ENCODE measurements at regions not wholly inside any gene's neighbourhood (a gene's known extent, or its start where the extent isn't known, plus 50 kb on each side); places are given as distances from the start of the nearest gene placed in this dataset.

GRCh38 chr6:132959639-132960326, 145.4 kb downstream of the RPS12 start:
- WGBS (ENCODE audit: insufficient coverage) = 51% methylated on average over 3 of the region's 4 CpGs
- H3K36me3 ChIP-seq (ENCODE audit: control insufficient read depth, insufficient read depth, low read length) = no peaks in the 10 kb centered on the region
- no peak overlapping the region for H3K4me3 ChIP-seq (ENCODE audit: low read depth, low read length)
- H3K4me1 ChIP-seq (ENCODE audit: control insufficient read depth, insufficient read depth, low read length) = no peaks in the 10 kb centered on the region
- DNase-seq (ENCODE audit: low read depth in 4 of 6, low spot score in 6 of 6) = no peak
- H3K27ac ChIP-seq (ENCODE audit: low read depth, low read length) = no peak overlapping the region
- H3K9me3 ChIP-seq (ENCODE audit: control insufficient read depth, insufficient read depth, low read length) = no peaks in the 10 kb centered on the region
- H3K27me3 ChIP-seq (ENCODE audit: control insufficient read depth, insufficient read depth, low read length) = no peaks in the 10 kb centered on the region

DNA sequence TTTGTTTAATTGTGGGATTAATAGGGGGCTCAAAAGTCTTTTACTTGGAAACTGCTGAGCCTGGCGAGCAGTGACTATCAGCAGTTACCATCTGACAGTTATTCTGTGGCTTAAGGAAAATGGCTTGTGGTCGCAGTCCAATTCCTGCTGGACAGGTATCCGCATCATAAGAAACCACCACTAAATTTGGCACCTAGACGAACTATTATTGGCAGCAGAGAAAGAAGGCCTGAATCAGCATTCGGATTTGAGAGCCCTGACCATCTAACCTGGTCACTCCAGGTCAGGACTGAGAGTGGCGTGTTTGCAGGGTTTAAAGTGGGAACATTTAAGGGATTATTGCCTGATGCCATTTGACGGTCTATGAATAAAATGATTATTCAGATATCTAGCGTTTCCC, 146.4 kb downstream of the RPS12 start:
- H3K27me3 ChIP-seq (ENCODE audit: control insufficient read depth, insufficient read depth, low read length) = no peaks in the 10 kb centered on the region
- H3K36me3 ChIP-seq (ENCODE audit: control insufficient read depth, insufficient read depth, low read length) = no peaks in the 10 kb centered on the region
- 80% methylated on average over 2 of the region's 8 CpGs for WGBS (ENCODE audit: insufficient coverage)
- no peak overlapping the region for H3K27ac ChIP-seq (ENCODE audit: low read depth, low read length)
- H3K9me3 ChIP-seq (ENCODE audit: control insufficient read depth, insufficient read depth, low read length) = no peaks in the 10 kb centered on the region
- DNase-seq (ENCODE audit: low read depth in 4 of 6, low spot score in 6 of 6) = no peak
- no peak overlapping the region for H3K4me3 ChIP-seq (ENCODE audit: low read depth, low read length)
- no peaks in the 10 kb centered on the region for H3K4me1 ChIP-seq (ENCODE audit: control insufficient read depth, insufficient read depth, low read length)

DNA sequence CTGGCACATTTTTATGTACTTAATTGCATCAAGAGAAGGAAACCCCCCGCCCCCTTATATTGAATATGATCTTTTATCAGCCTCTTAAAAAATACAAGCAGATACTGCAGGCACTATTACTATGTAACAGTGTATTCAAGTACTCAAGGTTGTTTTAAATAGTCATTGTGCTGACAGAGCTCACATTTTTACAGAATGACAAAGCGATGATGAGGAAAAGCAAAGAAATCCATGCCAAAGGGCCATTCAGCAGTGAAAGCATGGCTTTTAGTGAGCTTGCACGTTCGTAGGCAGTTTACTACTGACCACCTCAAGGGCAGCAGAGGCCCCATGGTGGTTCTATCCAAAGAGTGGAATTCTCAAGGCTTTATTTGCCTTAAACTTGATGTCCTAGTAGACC, 146.8 kb downstream of the RPS12 start:
- WGBS (ENCODE audit: insufficient coverage) = 76% methylated on average over 3 of the region's 4 CpGs
- DNase-seq (ENCODE audit: low read depth in 4 of 6, low spot score in 6 of 6) = no peak

DNA sequence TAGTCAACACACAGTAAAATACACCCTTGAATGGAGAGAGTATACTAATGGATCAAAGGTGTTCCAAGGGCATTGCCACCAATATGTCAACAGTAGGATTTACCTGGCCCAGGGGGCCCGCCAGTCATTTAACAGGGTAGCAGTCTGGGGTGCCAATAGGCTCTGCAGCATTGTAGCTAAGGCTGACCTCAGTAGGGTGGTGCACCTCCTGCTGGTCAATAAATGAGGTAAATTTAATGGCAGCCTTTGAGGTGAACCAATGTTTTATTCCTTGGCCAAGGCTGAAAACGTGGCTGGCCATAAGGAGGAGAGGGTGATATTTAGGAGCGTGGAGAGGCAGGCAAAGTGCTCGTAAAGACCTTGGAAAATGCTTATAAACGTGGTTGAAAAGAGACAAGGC, 147.2 kb downstream of the RPS12 start:
- 82% methylated on average over 2 of the region's 5 CpGs for WGBS (ENCODE audit: insufficient coverage)
- Histone ChIP-seq H3K36me3 (ENCODE audit: control insufficient read depth, insufficient read depth, low read length) (no peaks in the 10 kb centered on the region), H3K27me3 (ENCODE audit: control insufficient read depth, insufficient read depth, low read length) (no peaks in the 10 kb centered on the region), H3K27ac (ENCODE audit: low read depth, low read length) (no peak overlapping the region), H3K4me3 (ENCODE audit: low read depth, low read length) (no peak overlapping the region), H3K4me1 (ENCODE audit: control insufficient read depth, insufficient read depth, low read length) (no peaks in the 10 kb centered on the region), H3K9me3 (ENCODE audit: control insufficient read depth, insufficient read depth, low read length) (no peaks in the 10 kb centered on the region)
- no peak for DNase-seq (ENCODE audit: low read depth in 4 of 6, low spot score in 6 of 6)

More for the DNA sequence above, 146.8 kb downstream of the RPS12 start:
- Histone ChIP-seq H3K27me3 (ENCODE audit: control insufficient read depth, insufficient read depth, low read length) (no peaks in the 10 kb centered on the region), H3K4me3 (ENCODE audit: low read depth, low read length) (no peak overlapping the region), H3K36me3 (ENCODE audit: control insufficient read depth, insufficient read depth, low read length) (no peaks in the 10 kb centered on the region), H3K4me1 (ENCODE audit: control insufficient read depth, insufficient read depth, low read length) (no peaks in the 10 kb centered on the region), H3K9me3 (ENCODE audit: control insufficient read depth, insufficient read depth, low read length) (no peaks in the 10 kb centered on the region), H3K27ac (ENCODE audit: low read depth, low read length) (no peak overlapping the region)

DNA sequence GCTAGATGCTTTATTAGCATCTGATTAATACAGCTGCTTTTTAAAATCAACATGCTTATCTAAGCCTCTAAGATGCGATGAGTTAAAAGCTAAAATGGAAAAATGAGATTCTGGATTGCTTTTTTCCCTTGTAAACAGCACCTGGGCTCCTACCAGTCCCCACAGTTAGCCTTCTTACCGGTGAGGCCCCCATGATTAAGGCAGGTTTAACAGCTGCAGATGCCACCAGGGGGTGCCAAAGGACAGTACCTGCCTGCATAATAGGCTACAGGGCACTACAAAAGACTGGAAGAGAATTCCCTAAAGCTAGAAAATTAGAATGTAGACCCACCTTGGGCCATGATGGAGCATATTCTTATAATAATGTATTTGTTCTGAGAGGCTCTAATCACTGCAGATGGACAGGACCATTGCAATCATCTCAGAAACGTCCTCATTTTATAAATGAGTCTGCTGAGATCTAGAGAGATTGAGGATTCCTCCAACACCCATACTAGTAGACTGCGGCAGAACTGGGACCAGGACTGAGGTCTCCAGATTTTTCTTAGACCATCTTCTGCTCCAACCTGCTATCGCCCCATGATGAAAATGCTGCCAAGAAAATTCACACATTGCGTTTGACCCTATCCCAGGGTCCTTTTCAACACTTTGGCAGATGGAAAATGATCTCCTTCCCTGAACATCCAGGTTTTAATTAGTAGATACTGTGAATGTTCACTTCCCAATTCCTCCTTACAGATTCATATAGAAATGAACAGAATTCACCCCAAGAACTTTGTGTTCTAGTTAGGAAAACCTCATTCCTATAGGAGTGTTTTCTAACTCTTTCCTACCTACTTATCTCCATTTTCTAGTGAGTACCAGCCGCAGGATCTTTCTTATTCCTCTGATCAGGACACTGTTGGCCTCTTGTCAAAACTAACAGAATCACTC, 148.8 kb downstream of the RPS12 start:
- 78% methylated on average over 3 of the region's 7 CpGs for WGBS (ENCODE audit: insufficient coverage)

GRCh38 chr6:132964101-132964867, 149.9 kb downstream of the RPS12 start:
- DNase-seq (ENCODE audit: low read depth in 4 of 6, low spot score in 6 of 6) = peak in 1 of 6 donors; percentile 47
- no peak overlapping the region for H3K27ac ChIP-seq (ENCODE audit: low read depth, low read length)
- WGBS (ENCODE audit: insufficient coverage) = 58% methylated on average over 2 of the region's 4 CpGs
- no peaks in the 10 kb centered on the region for H3K27me3 ChIP-seq (ENCODE audit: control insufficient read depth, insufficient read depth, low read length)
- H3K36me3 ChIP-seq (ENCODE audit: control insufficient read depth, insufficient read depth, low read length) = no peaks in the 10 kb centered on the region
- H3K4me3 ChIP-seq (ENCODE audit: low read depth, low read length) = no peak overlapping the region
- no peaks in the 10 kb centered on the region for H3K9me3 ChIP-seq (ENCODE audit: control insufficient read depth, insufficient read depth, low read length)
- no peaks in the 10 kb centered on the region for H3K4me1 ChIP-seq (ENCODE audit: control insufficient read depth, insufficient read depth, low read length)

More for the DNA sequence above, 148.8 kb downstream of the RPS12 start:
- Histone ChIP-seq H3K9me3 (ENCODE audit: control insufficient read depth, insufficient read depth, low read length) (no peaks in the 10 kb centered on the region), H3K4me3 (ENCODE audit: low read depth, low read length) (no peak overlapping the region), H3K27me3 (ENCODE audit: control insufficient read depth, insufficient read depth, low read length) (no peaks in the 10 kb centered on the region), H3K27ac (ENCODE audit: low read depth, low read length) (no peak overlapping the region), H3K36me3 (ENCODE audit: control insufficient read depth, insufficient read depth, low read length) (no peaks in the 10 kb centered on the region), H3K4me1 (ENCODE audit: control insufficient read depth, insufficient read depth, low read length) (no peaks in the 10 kb centered on the region)
- peak in 2 of 6 donors; percentile 46 to 49 for DNase-seq (ENCODE audit: low read depth in 4 of 6, low spot score in 6 of 6)

DNA sequence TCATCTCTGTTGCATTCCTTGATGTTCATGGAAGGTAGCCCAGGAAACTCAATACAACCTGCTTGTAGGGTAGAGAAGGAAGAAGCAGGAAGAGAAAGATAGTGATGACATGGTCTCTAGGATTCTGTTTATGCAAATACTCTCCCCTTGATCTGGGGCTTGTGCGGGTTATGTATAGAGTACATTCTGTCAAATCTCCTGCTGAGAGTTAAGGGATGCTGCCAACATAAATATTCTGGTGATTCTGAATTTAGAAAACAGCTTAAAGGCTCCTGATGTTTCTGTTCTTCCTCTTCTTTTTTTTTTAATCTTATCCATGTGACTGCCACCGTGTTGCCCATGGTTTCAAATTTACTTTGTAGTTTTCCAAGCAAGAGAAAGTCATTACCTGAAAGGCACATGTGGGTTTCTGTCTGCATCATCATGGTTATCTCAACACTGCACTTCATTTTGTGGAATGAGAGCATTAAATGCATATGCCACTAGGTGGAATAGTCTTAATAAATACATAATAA, 150.6 kb downstream of the RPS12 start:
- H3K27ac ChIP-seq (ENCODE audit: low read depth, low read length) = no peak overlapping the region
- WGBS (ENCODE audit: insufficient coverage) = no CpG with 5 or more reads among the region's 2 CpGs
- DNase-seq (ENCODE audit: low read depth in 4 of 6, low spot score in 6 of 6) = peak in 2 of 6 donors; percentile 50

DNA sequence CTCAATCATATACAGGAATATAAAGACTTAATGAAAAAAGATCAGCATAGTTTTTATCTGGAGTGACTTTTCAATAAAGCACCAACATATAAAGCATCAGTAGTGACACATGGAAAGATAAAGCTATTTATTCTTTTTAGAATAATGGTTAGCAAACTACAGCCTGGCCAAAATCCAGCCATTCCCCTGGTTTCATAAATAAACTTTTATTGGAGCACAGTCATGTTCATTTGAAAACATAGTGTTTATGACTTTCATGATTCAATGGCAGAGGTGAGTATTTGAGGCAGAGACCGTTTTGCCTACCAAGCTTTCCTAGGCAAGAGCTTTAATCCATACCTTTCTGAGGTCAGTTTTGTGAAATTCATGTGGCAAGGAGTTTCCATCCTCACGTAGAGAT, 153.5 kb downstream of the RPS12 start:
- Histone ChIP-seq H3K27me3 (ENCODE audit: control insufficient read depth, insufficient read depth, low read length) (no peaks in the 10 kb centered on the region), H3K4me3 (ENCODE audit: low read depth, low read length) (no peak overlapping the region), H3K36me3 (ENCODE audit: control insufficient read depth, insufficient read depth, low read length) (no peaks in the 10 kb centered on the region), H3K9me3 (ENCODE audit: control insufficient read depth, insufficient read depth, low read length) (no peaks in the 10 kb centered on the region), H3K27ac (ENCODE audit: low read depth, low read length) (no peak overlapping the region), H3K4me1 (ENCODE audit: control insufficient read depth, insufficient read depth, low read length) (no peaks in the 10 kb centered on the region)
- no peak for DNase-seq (ENCODE audit: low read depth in 4 of 6, low spot score in 6 of 6)
- no CpG with 5 or more reads among the region's 2 CpGs for WGBS (ENCODE audit: insufficient coverage)

More for the DNA sequence above, 150.6 kb downstream of the RPS12 start:
- H3K4me1 ChIP-seq (ENCODE audit: control insufficient read depth, insufficient read depth, low read length) = no peaks in the 10 kb centered on the region
- no peaks in the 10 kb centered on the region for H3K36me3 ChIP-seq (ENCODE audit: control insufficient read depth, insufficient read depth, low read length)
- H3K4me3 ChIP-seq (ENCODE audit: low read depth, low read length) = no peak overlapping the region
- no peaks in the 10 kb centered on the region for H3K9me3 ChIP-seq (ENCODE audit: control insufficient read depth, insufficient read depth, low read length)
- no peaks in the 10 kb centered on the region for H3K27me3 ChIP-seq (ENCODE audit: control insufficient read depth, insufficient read depth, low read length)

GRCh38 chr6:132968419-132968950, 154.1 kb downstream of the RPS12 start:
- Histone ChIP-seq H3K4me1 (ENCODE audit: control insufficient read depth, insufficient read depth, low read length) (no peaks in the 10 kb centered on the region), H3K9me3 (ENCODE audit: control insufficient read depth, insufficient read depth, low read length) (no peaks in the 10 kb centered on the region), H3K27ac (ENCODE audit: low read depth, low read length) (no peak overlapping the region), H3K4me3 (ENCODE audit: low read depth, low read length) (no peak overlapping the region), H3K27me3 (ENCODE audit: control insufficient read depth, insufficient read depth, low read length) (no peaks in the 10 kb centered on the region), H3K36me3 (ENCODE audit: control insufficient read depth, insufficient read depth, low read length) (no peaks in the 10 kb centered on the region)
- 77% methylated on average over 2 of the region's 5 CpGs for WGBS (ENCODE audit: insufficient coverage)
- DNase-seq (ENCODE audit: low read depth in 4 of 6, low spot score in 6 of 6) = no peak
